HG02884 (cell line): ENCODE measurements at regions not wholly inside any gene's neighbourhood (a gene's known extent, or its start where the extent isn't known, plus 50 kb on each side); places are given as distances from the start of the nearest gene placed in this dataset.
"Not testable (repeated sequence)": the region's sequence is repeated elsewhere in the genome, so short reads cannot be mapped to it uniquely, and the experiment has no call there.

ENCODE experiments used
- ATAC-seq: cut with Tn5 transposase; IDR thresholded peaks from one replicate; pipeline ENCODE4 v1.9.1; 2021; ENCODE audit warnings: mild to moderate bottlenecking, moderate library complexity; ENCODE audit not compliant: unreplicated experiment

DNA sequence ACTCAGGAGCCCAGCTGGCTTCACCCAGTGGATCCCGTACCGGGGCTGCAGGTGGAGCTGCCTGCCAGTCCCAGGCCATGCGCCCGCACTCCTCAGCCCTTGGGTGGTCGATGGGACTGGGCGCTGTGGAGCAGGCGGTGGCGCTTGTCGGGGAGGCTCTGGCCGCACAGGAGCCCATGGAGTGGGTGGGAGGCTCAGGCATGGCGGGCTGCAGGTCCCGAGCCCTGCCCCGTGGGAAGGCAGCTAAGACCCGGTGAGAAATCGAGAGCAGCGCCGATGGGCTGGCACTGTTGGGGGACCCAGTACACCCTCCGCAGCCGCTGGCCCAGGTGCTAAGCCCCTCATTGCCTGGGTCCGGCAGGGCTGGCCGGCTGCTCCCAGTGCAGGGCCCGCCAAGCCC is 1205.6 kb downstream of the DIAPH3 start:
- ATAC-seq: not testable (repeated sequence)

DNA sequence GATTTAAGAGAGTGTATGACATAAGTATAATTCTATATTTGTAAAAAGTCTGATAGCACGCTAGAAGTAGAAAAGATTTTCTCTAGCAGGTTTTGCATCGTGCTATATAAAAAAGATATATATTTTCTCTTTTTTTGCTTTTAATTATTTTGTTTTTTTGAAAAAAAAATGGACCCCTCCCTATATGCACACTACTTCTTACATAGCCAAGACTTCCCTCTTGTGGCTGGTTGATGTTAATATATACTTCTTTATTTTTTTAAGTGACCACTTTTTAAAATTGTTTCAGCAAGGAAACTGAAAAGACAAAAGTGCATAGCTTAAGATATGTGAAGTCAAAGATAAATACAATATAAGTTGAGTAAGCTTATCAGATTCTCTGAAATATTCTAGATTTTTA is 1202.8 kb downstream of the DIAPH3 start:
- ATAC-seq: no peak

DNA sequence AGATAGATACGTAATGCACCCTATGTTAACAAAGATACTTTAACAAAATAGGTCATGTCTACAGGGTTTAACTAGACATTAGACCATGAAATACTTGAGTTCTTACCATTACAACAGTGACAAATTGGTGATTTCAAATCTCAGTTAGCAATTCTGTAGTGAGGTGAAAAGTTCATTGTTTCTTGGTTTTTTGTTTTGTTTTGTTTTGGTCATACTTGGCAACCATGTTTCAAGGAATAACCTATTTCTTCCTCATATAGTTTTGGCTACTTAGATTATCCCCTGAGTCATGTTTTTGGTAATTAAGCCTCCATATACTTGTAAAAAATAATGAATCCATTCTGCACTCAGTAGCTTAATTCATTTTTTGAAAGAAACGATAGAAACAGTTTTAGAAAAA is 1200.4 kb downstream of the DIAPH3 start:
- no peak for ATAC-seq

DNA sequence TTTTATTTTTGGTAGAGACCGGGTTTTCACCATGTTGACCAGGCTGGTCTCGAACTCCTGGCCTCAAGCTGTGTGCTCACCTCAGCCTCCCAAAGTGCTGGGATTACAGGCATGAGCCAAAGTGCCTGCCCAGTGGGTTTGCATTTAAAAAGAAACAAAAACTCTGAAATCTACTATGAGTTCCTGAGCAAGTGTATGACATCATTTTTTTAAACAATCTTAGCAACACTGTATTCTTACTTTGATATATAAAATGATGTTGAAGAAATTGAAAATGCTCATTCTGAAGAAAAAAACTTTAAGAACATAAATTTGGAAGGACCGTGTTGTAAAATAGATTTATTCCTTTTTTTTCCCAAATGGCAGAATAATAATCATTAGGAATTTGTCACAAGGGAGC is 1199.7 kb downstream of the DIAPH3 start:
- ATAC-seq: no peak

DNA sequence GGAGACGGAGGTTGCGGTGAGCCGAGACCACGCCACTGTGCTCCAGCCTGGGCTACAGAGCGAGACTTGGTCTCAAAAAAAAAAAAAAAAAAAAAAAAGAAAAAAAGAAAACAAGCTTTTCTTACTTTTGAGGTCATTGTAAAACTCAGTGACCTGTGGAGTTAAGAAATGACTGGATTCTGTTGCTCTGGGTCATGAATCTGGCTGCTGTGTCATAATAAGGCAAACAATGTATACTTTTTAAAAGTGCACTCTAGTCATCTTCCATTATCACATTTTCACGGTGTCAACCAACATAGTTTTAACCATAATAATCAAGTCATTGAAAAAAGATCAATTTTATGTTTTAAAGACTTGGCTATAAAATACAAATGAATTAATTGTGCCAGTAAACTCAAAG is 1186.6 kb downstream of the DIAPH3 start:
- no peak for ATAC-seq

DNA sequence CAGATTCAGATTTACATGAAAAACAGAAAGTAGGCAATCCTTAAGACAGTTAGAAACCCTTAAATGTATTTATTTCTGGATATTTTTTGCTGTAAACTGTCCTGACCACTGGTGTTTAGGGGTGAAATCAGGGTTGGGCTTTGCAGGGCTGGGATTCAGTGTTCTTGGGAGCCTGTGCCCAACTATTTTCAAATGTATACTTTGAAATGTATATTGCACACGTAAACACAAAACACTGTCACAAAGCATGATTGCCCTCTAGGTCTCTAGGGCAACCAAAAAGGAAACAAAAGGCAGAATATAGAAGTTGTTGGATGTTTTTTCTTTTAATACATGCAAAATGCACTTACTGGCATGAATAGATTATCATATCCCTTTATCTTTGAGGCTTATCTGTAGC is 1185.4 kb downstream of the DIAPH3 start:
- no peak for ATAC-seq

DNA sequence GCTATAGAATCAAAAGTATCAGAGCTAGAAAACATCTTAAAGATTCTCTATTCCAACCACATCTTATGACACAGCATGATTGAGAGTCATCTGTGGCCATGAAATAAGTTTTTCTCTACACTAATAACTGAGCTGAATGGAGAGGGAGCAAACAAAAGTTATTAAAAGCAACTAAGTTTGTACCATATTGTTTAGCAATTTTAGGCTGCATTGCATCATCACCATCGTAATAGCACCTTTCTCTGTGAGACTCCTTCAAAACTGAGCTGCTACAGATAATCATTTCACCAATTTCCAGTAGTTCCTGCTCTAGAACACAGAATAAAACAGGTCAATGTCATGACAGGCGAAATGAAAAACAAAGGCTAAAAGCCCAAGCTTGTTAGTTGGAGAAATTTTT is 1183.9 kb downstream of the DIAPH3 start:
- no peak for ATAC-seq

DNA sequence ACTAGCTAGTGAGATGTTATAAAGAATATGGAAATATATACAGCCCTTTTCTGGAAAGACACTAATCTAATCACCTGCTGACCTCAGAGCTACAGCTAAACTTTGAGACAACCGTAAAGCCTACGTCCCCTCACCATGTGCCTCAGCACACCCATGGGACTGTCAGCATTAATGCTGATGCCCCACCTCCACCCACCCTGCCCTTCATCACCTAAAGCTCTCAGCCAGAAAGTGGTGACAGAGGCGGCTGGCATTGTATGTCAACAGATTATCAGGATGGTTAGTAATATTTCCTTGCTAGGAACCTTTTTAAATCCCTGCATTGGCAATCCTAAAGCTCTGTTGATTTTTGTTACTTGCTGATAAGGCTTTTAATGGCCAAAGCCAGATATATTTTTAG is 1177.9 kb downstream of the DIAPH3 start:
- ATAC-seq: no peak

DNA sequence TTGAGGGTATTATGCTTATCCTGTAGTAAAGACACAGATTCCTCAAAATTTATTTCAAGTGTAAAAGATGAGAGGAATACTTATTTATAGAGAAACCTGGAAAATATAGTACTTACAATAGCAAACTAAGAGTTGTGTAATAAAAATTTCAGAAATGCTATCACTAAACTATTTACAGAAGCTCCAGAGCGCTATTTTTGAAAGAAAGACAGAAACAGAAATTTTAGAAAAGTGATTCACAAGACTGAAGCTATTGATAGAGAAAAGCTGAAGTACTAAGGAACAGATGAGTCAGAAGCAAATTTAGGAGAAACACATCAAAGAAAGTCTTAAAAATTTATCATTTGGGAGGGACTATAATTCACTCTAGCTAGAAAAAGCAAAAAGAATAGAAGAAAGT is 1174.2 kb downstream of the DIAPH3 start:
- no peak for ATAC-seq

DNA sequence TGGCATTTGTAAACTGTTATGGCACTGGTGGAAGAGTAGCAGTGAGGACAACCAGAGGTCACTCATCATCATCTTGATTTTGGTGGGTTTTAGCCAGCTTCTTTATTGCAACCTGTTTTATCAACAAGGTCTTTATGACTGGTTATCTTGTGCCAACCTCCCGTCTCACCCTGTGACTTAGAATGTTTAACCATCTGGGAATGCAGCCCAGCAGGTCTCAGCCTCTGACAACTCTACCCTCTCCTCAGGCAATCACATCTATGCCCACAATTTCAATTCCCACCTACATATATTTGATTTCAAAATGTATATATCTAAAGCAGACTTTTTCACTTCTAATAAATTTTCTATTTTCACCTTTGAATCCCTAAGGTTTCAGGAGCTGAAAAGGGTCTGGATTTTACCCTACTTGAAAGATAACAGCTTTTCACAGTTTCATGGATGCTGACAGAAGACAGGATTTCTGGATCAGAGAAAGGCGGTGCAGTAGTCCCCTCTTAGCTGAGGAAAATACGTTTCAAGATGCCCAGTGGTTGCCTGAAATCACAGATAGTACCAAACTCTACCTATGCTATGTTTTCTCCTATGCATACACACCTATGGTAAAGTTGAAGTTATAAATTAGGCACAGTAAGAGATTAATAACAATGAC is 1171.8 kb downstream of the DIAPH3 start:
- no peak for ATAC-seq

DNA sequence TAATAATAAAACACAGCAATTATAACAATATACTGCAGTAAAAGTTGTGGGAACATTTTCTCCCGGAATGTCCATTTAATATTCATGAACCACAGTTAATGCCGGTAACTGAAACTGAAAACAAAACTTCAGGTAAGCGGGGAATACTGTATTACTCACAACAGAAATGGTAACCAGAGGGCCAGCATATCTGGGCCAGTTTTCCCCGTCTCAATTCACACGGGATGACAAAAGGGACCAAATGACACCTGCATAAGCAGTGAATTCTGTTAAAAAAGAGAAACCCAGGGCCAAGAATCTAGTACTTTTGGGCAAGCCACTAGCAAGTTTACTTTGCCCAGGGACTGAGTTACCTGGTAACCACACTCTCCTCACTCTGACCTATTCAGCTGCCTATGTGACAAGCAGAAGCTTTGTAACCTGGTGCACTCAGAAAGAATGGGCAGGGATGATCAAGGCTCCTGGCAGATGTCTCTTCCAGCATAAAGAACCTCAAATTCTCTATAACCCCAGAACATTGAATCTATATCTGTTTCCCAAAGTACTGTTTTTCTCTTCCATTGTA is 1171.2 kb downstream of the DIAPH3 start:
- no peak for ATAC-seq

DNA sequence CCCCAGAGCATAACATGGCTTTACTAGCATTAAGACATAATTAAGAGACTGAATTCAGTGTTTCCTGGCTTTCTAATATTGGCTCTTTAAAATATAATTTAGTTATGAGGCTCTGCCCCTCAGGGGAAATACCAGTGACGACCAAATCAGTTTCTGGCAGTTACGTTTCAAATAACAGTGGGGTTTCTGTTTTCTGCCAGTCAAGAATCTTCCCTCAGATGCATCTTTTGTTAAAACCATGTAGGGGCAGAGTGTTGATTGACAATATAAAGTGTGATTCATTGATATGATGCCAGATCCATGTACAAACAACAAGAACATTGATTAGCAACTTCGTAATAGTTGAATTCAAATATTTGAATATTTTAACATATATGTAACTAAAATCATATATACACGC is 1169.7 kb downstream of the DIAPH3 start:
- no peak for ATAC-seq

DNA sequence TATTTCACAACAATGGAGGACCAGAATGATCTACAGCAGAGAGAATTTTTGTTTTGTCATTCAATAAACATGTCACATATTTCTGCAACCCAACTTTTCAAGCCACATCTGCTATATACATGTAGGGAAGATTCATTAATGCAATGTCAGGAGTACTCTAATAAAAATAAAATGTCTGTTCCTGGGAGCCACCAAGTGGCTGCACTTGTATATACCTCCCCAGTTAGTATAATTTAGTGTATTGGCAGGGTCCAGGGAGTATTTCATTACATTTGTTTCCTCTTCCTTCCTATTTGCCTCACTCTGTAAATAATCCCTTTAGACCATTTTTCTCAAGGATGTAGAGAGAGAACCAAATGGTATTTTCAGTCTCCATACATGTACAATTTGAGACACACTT is 1169.0 kb downstream of the DIAPH3 start:
- no peak for ATAC-seq

DNA sequence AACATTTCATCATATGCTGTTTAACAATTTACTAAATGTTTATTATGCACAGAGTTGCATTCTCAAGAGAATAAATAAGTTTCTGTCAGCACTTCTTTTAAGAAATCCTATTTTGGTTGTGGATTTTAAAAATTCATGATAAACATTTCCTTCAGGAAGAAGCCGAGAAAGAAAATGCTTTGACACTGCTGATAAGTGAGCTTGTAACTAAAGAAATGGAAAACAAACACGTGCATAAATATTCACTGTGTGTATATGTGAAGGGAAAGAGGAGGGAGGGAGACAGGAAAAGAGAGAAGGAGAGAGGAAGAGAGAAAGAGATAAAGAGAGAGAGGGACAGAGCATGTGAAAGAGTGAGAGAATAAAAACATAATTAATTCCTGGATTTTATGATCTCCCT is 1165.0 kb downstream of the DIAPH3 start:
- no peak for ATAC-seq

DNA sequence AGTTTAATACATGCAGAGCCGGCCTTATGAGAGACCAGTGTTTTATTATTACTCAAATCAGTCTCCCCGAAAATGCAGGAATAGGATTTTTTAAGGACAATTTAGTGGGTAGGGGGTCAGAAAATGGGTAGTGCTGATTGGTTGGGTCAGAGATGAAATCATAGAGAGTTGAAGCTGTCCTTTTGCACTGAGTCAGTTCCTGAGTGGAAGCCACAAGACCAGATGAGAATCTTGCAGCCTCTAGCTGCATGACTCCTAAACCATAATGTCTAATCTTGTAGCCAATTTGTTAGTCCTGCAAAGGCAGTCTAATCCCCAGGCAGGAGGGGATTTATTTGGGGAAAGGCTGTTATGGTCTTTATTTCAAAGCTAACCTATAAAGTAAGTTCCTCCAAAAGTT is 1163.9 kb downstream of the DIAPH3 start:
- no peak for ATAC-seq

DNA sequence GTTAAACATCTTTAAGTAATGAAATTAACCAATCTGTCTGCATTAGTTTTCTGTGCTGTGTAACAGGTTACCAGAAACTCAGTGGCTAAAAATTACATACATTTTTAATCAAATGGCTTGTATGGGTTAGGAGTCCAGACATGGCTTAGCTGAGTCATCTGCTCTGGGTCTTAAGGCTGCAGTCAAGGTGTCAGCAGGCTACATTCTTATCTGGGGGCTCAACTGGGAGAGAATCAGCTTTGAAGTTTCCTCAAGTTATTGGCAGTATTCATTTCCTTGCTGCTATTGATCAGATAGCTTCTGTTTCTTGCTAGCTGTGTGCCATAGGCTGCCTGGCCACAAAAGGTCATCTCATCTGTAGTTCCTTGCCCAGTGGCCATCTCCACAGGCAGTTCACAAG is 1163.0 kb downstream of the DIAPH3 start:
- no peak for ATAC-seq

DNA sequence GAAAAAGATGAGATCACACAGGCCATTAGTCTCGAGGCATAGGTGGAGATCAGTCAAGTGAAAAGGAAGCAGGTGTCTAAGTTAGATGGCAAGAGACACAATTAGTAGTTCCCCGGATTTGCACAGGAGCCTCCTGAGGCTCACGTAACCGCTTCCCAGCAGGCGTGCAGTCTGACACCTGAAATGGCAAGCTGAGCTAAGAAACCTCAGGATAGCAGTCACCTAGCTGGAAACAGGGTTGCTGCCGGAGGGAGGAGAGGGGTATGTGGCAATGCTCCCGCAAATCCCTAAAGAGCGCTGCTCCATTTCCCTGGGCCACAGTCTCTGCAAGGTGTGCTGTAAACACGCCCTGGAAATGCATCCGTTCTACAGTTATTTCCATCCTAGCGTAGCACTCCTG is 1151.0 kb downstream of the DIAPH3 start:
- ATAC-seq: no peak

DNA sequence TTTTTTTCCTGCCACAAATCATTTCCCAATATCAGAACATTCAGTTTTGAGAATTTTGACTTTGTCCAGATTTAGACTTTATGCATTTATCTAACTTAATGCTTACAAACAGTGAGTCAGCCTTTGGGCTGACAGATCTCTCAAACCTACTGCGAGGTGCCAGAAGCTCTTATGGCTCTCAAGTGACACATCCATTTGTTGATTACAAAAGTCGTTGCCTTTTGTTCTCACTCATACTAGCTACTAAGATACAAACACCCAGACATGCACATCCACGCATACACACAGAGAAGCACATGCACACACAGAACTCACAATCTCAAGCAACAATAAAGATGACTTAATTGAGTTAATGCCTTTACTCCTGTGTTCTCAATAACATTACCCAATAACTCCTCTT is 1147.5 kb downstream of the DIAPH3 start:
- no peak for ATAC-seq

DNA sequence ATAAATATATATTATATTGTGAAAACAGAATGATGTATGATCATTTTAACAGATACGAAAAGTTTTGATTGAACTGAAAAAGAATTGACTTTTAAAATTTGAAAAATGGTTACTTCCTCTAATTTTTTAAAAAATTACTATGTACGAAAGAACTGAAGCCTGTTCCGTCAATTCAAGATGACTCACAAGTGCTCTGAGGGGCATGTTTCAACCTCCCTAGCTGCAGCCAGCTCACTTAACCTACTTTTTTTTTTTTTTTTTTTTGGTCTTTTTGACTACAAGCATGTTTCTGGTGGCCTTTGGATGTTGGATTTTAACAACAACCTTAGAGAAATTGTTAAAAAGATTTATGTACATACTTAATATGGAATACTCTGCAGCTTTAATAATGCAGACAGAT is 1139.3 kb downstream of the DIAPH3 start:
- ATAC-seq: no peak

DNA sequence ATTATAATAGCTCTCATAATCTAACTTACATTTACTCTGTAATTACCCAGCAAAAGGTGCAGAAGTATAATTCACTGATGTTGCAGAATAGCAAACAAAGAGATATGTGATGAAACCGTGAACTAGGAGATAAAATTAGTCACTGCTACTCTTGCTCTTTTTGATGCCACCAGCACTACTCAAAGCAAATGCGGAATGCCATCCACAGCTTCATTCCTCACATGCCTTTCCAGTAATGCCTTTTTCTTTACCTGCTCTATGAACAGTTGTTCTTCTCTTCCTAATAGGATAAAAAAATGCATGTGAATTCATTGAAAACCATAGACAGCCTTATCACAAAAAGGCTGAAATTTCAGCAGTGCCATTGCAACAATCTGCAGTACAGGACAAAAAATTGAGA is 1129.5 kb downstream of the DIAPH3 start:
- ATAC-seq: no peak

DNA sequence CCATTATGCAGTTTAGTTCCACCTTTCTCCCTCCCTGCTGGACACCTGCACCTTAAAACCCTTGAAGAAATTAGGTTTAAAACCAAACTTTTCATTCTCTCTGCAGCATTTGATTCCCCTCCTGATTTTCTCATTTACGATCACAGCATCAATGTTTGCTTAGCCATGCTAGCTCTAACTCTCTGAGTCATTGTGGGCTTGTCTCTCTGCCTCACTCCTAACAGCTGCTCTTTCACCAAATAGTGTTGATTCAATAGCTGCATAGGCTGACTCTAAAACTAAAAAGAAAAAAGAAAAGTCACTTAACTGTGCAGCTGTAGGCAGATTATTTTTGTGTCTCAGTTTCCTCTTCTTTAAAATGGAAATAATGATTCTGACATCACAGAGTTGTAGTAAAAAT is 1124.9 kb downstream of the DIAPH3 start:
- ATAC-seq: no peak

DNA sequence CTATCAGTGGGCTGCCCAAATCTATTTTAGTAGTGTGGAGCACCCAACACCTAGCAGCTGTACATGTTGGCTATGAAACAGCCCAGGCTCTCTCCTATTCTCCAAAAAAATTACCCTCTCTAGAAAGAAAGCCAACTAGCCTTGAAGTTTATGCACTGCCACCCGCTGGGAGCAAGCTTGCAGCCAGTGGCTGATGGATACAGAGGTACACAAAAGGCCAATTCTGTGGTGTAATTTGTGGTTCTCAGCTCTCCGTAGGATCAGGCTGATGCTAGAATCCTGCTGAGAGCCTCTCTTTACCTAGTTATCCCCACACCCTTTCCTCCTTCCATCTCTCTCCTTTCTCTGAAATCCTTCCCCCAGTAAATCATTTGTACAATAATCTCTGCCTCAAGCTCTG is 1120.7 kb downstream of the DIAPH3 start:
- ATAC-seq: no peak

DNA sequence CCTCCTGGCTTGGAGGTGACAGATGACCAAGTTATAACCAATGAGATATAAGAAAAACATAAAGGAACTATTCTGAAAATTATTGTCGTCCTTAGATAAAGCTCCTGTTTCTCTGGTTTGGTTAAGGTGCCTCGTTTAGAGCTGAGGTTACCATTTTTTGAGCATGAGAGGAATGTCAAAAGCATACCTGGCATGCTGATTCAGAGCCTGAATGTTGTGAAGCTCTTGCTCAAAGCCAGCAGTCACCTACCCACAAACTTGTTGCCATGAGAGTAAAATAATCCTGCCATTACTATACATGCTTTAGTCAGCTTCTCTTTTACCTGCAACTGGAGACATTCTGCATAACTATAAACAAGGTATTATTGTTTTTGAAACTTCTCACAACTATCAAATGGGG is 1116.2 kb downstream of the DIAPH3 start:
- ATAC-seq: no peak
